Nephron (organoid): ENCODE measurements at regions not wholly inside any gene's neighbourhood (a gene's known extent, or its start where the extent isn't known, plus 50 kb on each side); places are given as distances from the start of the nearest gene placed in this dataset.

Experiments
- H3K27ac Mint-ChIP-seq, 3 experiments: 2 replicates each; pipeline ENCODE4 v1.8.0; 2020; ENCODE audit warnings: mixed read lengths in 3 of 3, mild to moderate bottlenecking in 2 of 3, moderate library complexity in 1 of 3
- H3K27me3 Mint-ChIP-seq: 2 replicates; pipeline ENCODE4 v1.8.0; 2021; ENCODE audit warnings: low read depth, mild to moderate bottlenecking, moderate library complexity, mixed read lengths
- H3K36me3 Mint-ChIP-seq: 2 replicates; pipeline ENCODE4 v1.8.0; 2020; ENCODE audit warnings: low read depth, mixed read lengths
- H3K4me1 Mint-ChIP-seq: 2 replicates; pipeline ENCODE4 v1.8.0; 2020; ENCODE audit warnings: mixed read lengths
- H3K4me3 Mint-ChIP-seq, 3 experiments: 2 replicates each; pipeline ENCODE4 v1.8.0; 2020; ENCODE audit warnings: mild to moderate bottlenecking in 3 of 3, mixed read lengths in 3 of 3, moderate library complexity in 2 of 3
- H3K9me3 Mint-ChIP-seq: 2 replicates; pipeline ENCODE4 v1.8.0; 2020; ENCODE audit warnings: mixed read lengths
- CTCF ChIP-seq, 3 experiments: fragments of 200-600 bp; sonication (generic); IDR thresholded peaks; one replicate each; pipeline ENCODE4 v1.5.0; 2021; ENCODE audit warnings: antibody characterized with exemption in 3 of 3; ENCODE audit not compliant: unreplicated experiment in 3 of 3

GRCh38 chr10:130799532-130799931 lies 512.0 kb downstream of the TCERG1L start:
- peaks cover 5% of the 10 kb centered on the region for H3K9me3 Mint-ChIP-seq
- no peak overlapping the region for H3K4me3 Mint-ChIP-seq
- no peak overlapping the region for H3K27ac Mint-ChIP-seq
- peaks cover 18% of the 10 kb centered on the region for H3K27me3 Mint-ChIP-seq
- no peaks in the 10 kb centered on the region for H3K4me1 Mint-ChIP-seq
- no peaks in the 10 kb centered on the region for H3K36me3 Mint-ChIP-seq
- no peak for TF ChIP-seq CTCF (IDR thresholded peaks at IDR 0.05; ENCODE audit: unreplicated experiment in 3 of 3)

GRCh38 chr10:130800281-130800680 lies 511.2 kb downstream of the TCERG1L start:
- Mint-ChIP-seq H3K36me3 (no peaks in the 10 kb centered on the region), H3K9me3 (peaks cover 5% of the 10 kb centered on the region), H3K4me3 (no peak overlapping the region), H3K27ac (no peak overlapping the region), H3K4me1 (no peaks in the 10 kb centered on the region), H3K27me3 (peaks cover 25% of the 10 kb centered on the region)
- no peak for TF ChIP-seq CTCF (IDR thresholded peaks at IDR 0.05; ENCODE audit: unreplicated experiment in 3 of 3)

GRCh38 chr10:130801276-130801675 lies 510.2 kb downstream of the TCERG1L start:
- Mint-ChIP-seq H3K36me3 (no peaks in the 10 kb centered on the region), H3K27me3 (peaks cover 27% of the 10 kb centered on the region), H3K4me3 (no peak overlapping the region), H3K27ac (peak overlapping the region in 2 of 3 experiments; percentile 33 to 52), H3K4me1 (no peaks in the 10 kb centered on the region), H3K9me3 (peaks cover 5% of the 10 kb centered on the region)
- TF ChIP-seq CTCF (IDR thresholded peaks at IDR 0.05; ENCODE audit: unreplicated experiment in 3 of 3) = no peak

GRCh38 chr10:130801784-130802183 lies 509.7 kb downstream of the TCERG1L start:
- Mint-ChIP-seq H3K4me3 (no peak overlapping the region), H3K36me3 (no peaks in the 10 kb centered on the region), H3K27ac (peak overlapping the region in 1 of 3 experiments; percentile 52), H3K9me3 (peaks cover 5% of the 10 kb centered on the region), H3K27me3 (peaks cover 24% of the 10 kb centered on the region), H3K4me1 (no peaks in the 10 kb centered on the region)
- no peak for TF ChIP-seq CTCF (IDR thresholded peaks at IDR 0.05; ENCODE audit: unreplicated experiment in 3 of 3)

- Mint-ChIP-seq H3K4me1 (no peaks in the 10 kb centered on the region), H3K9me3 (peaks cover 5% of the 10 kb centered on the region), H3K4me3 (no peak overlapping the region), H3K27me3 (peaks cover 23% of the 10 kb centered on the region), H3K36me3 (no peaks in the 10 kb centered on the region), H3K27ac (no peak overlapping the region)
- TF ChIP-seq CTCF (IDR thresholded peaks at IDR 0.05; ENCODE audit: unreplicated experiment in 3 of 3) = no peak
Measured at GRCh38 chr10:130802301-130802700, 509.2 kb downstream of the TCERG1L start.

GRCh38 chr10:130804281-130804680 lies 507.2 kb downstream of the TCERG1L start:
- H3K27me3 Mint-ChIP-seq = peaks cover 18% of the 10 kb centered on the region
- H3K4me1 Mint-ChIP-seq = no peaks in the 10 kb centered on the region
- no peak for TF ChIP-seq CTCF (IDR thresholded peaks at IDR 0.05; ENCODE audit: unreplicated experiment in 3 of 3)
- H3K27ac Mint-ChIP-seq = no peak overlapping the region
- H3K4me3 Mint-ChIP-seq = no peak overlapping the region
- peaks cover 5% of the 10 kb centered on the region for H3K9me3 Mint-ChIP-seq
- no peaks in the 10 kb centered on the region for H3K36me3 Mint-ChIP-seq
